Endothelial cell of hepatic sinusoid (primary cell): ENCODE measurements at regions not wholly inside any gene's neighbourhood (a gene's known extent, or its start where the extent isn't known, plus 50 kb on each side); places are given as distances from the start of the nearest gene placed in this dataset.

Experiments used
- in situ Hi-C: cut with HindIII; loops from 2 replicates; pipeline ENCODE4 v1.10.0; 2017; ENCODE audit warnings: low sequenced_read_pairs

- in situ Hi-C loops, result no loop called here
These were observed 247.1 kb downstream of the GXYLT1 start for GRCh38 chr12:41897593-41897992.

GRCh38 chr12:41893491-41893890 lies 251.2 kb downstream of the GXYLT1 start:
- in situ Hi-C loops, result no loop called here

- in situ Hi-C loops, result no loop called here
These were observed 252.4 kb downstream of the GXYLT1 start for GRCh38 chr12:41892302-41892701.

GRCh38 chr12:41891226-41891625 lies 253.4 kb downstream of the GXYLT1 start:
- in situ Hi-C loops, result no loop called here

DNA sequence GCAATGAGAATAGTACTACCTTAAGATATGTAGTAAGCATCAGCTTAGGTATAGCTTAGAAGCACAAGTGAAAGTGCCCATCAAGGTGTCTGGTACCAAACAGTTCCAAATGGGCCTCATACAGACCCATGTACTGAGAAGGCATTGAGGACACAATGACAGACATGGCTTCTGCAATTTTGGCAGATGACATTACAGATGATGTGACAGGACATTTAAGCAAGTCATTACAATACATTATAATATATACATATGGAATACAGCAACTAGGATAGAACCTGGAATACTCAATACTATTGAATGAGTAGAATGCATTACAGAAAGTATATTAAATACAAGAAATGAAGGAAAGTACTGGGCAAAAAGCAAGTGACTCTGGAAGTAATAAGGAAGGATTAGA lies 256.4 kb downstream of the GXYLT1 start:
- in situ Hi-C loops, result no loop called here

- in situ Hi-C loops, result no loop called here
These were observed 262.5 kb downstream of the GXYLT1 start for GRCh38 chr12:41881891-41882805.

DNA sequence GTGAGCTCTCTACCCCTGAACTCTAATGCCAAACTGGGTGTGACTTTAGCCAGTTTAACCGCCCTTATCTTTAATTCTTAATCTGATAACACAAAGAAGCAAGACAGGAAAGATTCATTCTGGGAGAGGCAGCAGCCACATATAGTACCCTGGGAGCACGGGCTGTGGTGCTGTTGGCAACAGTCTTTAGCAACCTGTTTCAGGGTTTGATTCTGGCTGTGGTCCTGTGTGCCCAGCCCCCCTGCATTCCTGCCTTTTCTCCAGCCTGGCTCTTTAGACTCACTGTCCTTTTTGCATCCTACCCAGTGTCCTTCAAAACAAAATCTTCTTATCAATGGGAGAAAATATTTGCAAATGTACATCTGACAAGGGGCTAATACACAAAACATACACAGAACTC lies 275.2 kb downstream of the GXYLT1 start:
- in situ Hi-C loops, result no loop called here

- in situ Hi-C loops, result no loop called here
These were observed 277.7 kb downstream of the GXYLT1 start for GRCh38 chr12:41866878-41867430.

DNA sequence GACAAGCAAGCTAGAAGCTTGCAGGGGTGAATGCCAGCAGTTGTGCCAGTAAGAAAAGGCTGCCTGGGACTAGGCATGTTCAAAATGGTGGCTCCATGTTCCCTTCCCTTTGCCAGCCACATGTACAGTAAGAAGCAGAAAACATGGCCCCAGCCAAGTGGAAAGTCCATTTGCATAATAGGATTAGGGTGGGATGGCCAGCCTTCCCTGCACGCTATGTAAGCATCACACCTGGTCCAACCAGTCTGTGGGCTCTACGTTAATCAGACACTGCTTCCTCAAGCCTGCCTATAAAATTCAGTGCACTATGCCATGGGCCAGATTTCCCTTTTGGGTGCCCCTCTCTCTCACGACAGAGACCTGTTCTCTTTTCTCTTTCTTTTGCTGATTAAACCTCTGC lies 288.4 kb downstream of the GXYLT1 start:
- in situ Hi-C loops, result no loop called here

GRCh38 chr12:41850046-41850445 lies 294.6 kb downstream of the GXYLT1 start:
- in situ Hi-C loops, result no loop called here

DNA sequence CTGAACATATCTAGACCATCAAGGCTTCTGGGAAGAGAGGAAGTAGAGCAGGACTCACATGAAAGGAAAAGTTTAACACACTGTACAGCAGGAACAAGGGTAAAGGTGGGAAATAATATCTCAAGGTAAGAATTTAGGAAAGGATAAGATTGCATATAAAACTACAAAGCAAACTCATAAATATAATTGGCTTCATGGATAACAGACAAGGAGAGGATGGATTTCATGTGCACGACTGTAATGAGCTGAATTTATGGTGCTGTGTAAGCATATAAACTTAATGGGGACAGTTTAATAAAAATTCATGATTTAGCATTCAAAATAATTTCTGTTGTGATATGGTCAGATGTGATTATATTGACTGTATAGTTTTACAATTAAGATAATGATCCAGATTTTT lies 298.0 kb downstream of the GXYLT1 start:
- in situ Hi-C loops, result no loop called here

DNA sequence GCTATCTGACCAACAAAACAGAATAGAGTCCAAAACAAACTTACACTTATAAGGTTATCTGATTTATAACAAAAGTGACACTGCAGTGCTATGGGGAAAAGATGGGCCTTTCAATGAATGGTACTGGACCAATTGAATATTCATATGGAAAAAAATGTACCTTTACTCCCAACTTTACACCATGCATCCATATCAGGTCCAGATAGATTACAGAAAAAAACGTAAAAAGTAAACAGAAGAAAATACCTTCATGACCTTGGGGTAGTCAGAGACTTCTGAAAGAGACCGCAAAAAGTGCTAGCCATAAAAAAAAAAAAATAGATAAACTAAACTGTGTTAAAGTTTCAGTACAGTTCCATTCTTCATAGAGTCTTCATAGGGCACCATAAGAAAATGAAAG lies 308.3 kb downstream of the GXYLT1 start:
- in situ Hi-C loops, result no loop called here

GRCh38 chr12:41835556-41835955 lies 309.1 kb downstream of the GXYLT1 start:
- in situ Hi-C loops, result no loop called here

GRCh38 chr12:41819948-41820347 lies 324.7 kb downstream of the GXYLT1 start:
- in situ Hi-C loops, result no loop called here

DNA sequence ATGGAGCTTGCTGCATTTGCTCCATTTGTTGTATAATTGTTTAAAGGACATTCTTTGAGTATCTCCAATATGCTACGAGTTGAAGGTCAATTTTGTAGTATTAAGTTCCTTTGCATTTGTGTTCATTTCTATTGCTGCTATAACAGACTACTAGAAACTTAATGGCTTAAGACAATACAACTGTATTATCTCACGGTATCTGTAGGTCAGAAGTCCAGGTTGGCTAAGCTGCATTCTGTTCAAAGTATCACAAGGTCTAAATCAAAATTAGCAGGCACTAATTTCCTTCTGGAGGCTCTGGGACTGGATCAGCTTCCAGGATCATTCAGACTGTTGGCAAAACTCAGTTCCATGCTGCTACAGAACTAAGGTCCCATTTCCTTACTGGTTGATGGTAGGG lies 340.6 kb downstream of the GXYLT1 start:
- in situ Hi-C loops, result no loop called here

DNA sequence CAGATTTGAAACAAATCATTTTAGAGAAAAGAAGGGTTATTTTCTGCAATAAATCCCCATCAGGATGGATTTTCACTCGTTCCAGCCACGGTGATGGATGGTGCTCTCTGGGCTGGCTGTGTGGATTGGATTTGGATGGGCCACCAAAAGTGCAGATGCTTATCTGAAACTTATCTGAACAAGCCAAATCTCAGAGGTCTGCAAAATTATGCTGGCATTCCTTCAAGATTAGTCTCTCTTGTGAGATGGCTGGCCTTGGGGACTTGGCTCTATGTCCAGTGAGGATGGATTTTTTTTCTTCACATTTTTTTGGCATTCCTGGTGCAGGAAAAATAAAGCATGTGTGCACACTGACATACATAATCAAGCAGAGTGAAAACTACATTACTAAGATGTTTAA lies 341.9 kb downstream of the GXYLT1 start:
- in situ Hi-C loops, result no loop called here

- in situ Hi-C loops, result no loop called here
These were observed 343.4 kb downstream of the GXYLT1 start for GRCh38 chr12:41801261-41801660.

DNA sequence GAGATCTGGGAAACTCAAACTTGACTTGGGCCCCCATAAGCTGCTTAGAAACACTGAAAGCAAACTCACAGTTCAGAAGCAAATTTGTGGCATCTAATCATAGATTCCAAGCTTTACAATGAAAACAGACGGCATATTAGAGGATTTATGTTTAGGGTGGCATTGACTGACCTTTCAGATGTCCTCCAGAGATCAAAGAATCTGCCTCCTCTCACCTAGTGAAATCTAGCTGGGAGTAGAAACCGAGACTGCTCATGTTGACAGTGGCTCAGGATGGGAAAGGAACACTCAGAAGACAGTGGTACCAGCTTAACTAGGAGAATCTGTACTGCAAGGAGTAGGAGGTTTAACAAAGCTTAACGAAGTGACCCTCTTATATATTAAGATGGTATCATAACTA lies 345.0 kb downstream of the GXYLT1 start:
- in situ Hi-C loops, result loop anchor here (5.0 kb wide), 1 partner anchor 52 kb away; no protein-coding TSS in a partner anchor

- in situ Hi-C loops, result loop anchor here (5.0 kb wide), 1 partner anchor 49 kb away; no protein-coding TSS in a partner anchor
These were observed 348.8 kb downstream of the GXYLT1 start for GRCh38 chr12:41795910-41796309.

- in situ Hi-C loops, result loop anchor here (5.0 kb wide), 1 partner anchor 48 kb away; no protein-coding TSS in a partner anchor
These were observed 349.5 kb downstream of the GXYLT1 start for GRCh38 chr12:41795051-41795600.

GRCh38 chr12:41794336-41794735 lies 350.3 kb downstream of the GXYLT1 start:
- in situ Hi-C loops, result no loop called here

- in situ Hi-C loops, result no loop called here
These were observed 359.7 kb downstream of the GXYLT1 start for GRCh38 chr12:41784957-41785356.
